NCI-H1048 (cell line): ENCODE measurements at regions not wholly inside any gene's neighbourhood (a gene's known extent, or its start where the extent isn't known, plus 50 kb on each side); places are given as distances from the start of the nearest gene placed in this dataset.
"Not testable (repeated sequence)": the region's sequence is repeated elsewhere in the genome, so short reads cannot be mapped to it uniquely, and the experiment has no call there.

Experiments
- DNase-seq: peaks from one replicate; lab custom pipeline; 2025; lab: John Stamatoyannopoulos, UW

DNA sequence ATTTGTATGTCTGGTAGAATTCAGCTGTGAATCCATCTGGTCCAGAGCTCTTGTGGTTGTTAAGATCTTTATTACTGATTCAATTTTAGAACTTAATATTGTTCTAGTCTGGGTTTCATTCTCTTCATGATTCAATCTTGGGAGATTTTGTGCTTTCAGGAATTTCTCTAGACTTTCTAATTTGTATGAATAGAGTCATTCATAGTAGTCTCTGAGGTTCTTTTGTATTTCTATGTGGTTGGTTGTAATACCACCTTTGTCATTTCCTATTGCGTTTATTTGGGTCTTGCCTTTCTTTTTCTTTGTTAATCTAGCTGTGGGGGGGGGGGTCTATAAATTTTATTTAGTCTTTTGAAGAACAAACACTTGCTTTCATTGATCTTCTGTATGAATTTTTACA, 824.8 kb upstream of the GALNTL6 start:
- no peak for DNase-seq

DNA sequence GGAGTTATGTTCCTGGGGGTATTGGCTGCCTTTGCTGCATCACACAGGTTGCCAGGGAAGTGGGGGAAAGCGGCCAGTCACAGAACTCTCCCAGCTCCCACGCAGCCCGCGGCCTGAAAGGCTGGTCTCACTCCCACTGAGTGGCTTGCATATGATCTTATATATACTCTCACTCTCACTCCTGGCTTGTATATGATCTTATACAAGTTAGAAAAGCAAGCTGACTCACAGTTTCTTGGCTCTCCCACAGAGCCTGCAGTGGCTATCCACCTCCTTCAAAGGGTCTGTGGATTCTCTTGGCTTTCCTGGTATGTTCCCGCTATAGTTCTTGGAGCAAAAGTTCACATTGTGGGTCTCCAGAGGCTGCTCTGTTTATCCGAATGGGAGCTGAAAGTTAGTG, 833.5 kb upstream of the GALNTL6 start:
- no peak for DNase-seq

DNA sequence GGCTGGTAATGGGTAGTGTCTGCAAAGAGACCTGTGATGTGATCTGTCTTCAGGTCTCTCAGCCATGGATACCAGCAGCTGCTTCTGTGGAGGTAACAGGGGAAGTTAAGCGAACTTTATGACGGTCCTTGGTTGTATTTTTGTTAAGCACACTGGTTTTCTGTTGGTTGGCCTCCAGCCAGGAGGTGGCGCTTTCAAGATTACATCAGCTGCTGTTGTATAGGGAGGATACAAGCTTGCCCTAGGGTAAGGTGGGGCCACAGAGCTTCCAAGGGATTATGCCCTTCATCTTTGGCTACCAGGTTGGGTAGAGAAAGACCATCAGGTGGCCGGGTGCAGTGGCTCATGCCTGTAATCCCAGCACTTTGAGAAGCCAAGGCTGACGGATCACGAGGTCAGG, 834.2 kb upstream of the GALNTL6 start:
- DNase-seq: no peak

DNA sequence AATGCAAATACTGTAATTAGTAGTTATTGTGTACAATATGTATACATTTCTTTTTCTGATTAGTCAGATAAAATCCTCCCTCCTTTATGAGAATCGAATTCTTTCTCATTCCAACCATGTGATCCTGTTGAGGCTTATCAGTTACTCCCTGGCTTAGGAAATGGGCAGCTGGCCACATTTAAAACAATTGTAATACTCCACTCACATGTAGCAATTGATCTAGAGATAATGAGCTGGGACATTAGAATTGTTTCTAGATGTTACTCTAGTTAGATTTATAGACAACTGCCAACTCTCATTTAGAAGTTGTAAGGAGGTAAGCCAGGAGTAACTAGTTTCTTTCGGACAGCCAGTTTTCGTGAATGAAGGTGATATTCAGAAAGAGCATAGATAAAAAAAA, 859.3 kb upstream of the AADAT start:
- DNase-seq: no peak

DNA sequence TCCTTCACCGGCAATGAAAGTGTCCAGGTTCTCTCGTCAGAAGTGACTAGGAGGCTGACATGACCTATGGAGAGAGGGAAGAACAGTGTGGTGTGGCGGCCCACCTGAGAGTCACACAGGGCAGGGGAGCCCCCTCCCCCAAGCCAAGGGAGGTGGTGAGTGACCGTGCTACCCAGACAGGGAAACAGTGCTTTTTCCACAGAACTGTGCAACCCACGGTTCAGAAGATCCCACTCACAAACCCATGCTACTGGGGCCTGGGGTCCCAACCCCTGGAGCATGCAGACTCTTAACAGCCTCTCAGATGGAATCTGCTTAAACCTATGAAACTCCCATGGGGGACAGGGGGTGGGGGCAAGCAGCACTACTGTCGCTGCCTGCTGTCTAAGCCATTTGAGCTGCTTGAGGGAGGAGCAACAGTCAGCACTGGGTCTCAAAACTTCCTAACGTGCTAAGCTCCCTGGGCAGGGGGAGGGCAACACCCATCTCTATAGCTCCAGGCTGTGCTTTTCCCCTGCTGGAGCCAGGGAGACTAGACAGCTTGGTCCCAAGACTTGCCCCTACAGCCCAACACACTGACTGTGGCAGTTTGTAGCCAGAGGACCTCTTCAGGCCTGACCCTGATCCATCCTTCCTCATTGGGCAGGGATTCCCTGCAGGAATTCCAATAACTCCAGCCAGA, 850.4 kb upstream of the AADAT start:
- no peak for DNase-seq

DNA sequence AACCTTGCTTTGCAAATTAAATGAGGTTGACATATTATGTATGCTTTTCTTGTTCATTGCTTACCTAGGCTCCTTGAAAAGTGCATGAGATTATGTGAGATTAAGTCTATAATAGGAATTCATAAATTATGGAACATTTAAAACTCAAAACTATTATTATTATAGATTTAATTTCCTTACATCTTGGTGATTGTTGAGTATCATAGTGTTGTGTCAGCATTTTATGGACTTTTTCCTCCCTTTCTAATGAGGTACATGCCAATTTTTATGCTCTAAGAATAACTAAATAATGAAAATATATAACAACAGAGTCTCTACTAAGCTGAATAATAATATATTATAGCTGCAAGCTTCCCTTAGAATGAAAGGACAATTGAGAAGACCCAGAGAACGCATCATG, 848.8 kb upstream of the AADAT start:
- no peak for DNase-seq

DNA sequence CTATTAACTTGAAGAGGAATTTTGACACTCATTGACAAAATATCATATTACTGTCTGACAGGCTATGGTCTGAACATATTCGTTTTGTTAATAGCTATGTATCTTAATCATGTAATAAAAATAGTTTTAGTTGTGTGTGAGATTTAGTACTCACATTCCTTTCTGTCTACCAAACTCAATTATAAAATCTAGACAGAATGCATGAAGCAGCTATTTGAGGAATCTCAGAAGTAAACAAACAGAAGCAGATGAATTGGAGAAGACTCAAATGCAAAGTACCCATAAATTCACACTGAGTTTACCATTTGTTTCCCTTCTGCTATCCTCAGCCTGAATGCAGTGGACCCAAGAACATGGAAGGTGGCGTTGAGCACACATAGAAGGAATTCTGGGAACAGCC, 841.6 kb upstream of the AADAT start:
- DNase-seq: no peak

DNA sequence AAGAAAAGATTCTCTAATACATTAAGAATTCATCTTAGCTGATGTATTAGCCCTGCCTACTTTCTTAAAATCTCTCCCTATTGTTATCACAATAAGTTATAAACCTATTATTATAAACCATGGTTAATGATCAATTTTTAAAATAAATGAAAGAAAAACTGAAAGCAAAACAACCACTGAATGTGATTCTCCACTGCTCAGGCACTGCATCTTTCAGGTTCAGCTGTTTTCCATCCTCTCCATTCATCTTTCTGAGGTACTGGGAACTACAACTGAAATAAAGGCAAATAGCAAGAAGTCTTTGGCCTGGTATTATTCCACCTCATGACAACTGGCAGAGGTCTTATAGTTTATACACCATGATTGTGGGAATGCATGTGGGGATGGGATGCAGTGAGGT, 798.9 kb upstream of the AADAT start:
- DNase-seq: no peak

DNA sequence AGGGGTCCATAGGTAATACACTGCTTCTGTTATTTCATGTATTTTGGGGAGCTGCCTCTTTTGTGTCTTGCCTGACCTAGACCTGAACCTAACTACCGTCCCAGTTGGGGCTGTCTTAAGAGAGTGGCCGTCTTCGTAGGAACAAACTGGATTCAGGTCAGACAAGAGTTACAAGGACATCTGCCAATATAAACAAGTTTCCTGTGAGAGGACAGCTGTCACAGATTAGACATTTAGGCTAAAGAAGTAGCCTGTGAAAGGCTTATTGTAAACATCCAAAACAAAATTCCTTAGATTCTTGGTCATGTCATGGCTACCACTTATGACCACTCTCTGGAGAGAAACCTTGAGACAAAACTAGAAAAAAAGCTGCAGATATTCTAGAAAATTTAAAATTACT, 797.6 kb upstream of the AADAT start:
- no peak for DNase-seq

DNA sequence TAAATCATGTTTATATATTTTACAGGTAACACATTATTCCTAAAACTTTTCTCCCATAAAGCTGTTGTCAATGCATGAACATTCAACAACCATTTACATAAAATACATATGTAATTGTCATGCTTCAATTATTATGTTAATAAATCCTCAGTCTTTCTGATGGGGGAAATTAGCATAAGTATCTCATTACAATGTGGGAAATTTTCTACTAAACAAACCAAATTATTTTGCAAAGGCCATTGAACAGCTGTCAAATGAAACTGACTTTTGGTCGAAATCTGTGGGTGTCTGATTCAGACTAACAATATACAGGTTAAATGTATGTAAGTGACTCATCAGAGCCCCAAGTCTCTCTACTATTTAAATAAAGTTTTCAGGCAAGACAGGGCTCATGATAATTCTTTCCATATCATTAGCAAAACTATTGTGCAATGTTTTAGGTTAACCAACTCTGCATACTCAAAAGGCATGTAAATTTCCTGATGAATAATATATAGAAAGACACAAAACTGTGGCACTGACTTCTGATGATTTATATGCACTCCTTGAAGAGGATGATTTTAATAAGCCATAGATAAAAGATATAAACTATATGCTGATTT, 795.3 kb upstream of the AADAT start:
- DNase-seq: no peak

DNA sequence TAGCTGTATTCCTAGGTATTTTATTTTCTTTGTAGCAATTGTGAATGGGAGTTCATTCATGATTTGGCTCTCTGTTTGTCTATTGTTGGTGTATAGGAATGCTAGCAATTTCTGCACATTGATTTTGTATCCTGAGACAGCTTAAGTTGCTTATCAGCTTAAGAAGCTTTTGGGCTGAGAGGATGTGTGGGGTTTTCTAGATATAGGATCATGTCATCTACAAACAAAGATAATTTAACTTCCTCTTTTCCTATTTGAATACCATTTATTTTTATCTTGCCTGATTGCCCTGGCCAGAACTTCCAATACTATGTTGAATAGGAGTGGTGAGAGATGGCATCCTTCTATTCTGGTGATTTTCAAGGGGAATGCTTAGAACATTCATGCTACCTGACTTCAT, 791.9 kb upstream of the AADAT start:
- not testable (repeated sequence) for DNase-seq

DNA sequence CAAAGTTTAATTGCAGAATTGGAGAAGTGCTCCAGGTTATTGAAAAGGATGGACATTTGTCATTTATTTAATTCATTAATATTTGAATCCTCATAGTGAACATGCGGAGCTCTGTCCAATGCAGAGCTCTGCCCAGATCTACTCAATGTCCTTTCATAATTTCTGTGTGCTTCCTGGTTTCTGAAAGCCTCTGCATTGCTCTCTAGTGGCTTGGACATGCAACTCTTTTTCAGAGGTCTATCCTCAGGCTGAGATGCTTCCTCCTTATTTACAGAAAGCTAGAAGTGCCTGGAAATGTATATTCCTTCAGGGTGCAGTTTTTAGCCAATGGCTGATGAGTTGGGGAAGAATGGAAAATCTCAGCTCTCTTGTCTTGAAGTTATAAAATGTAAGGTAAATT, 786.1 kb upstream of the AADAT start:
- DNase-seq: no peak

DNA sequence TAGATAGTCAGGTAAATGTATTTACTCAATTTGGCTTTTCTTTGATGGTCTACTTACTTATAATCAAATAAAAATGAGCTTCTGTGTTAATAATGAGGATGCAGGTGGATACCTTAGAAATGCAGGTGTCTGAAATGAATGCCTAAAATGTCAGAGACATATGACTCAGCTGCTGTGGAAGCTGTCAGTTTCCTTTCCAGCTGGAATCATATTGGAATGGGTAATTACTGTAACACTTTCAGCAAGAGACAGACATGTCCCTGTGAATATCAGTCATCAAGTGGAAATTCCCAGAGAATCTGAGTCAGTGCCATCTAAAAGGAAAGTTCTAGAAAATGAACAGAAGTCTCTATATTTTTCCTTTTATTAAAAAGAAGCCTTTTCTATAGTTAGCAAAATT, 783.0 kb upstream of the AADAT start:
- no peak for DNase-seq

DNA sequence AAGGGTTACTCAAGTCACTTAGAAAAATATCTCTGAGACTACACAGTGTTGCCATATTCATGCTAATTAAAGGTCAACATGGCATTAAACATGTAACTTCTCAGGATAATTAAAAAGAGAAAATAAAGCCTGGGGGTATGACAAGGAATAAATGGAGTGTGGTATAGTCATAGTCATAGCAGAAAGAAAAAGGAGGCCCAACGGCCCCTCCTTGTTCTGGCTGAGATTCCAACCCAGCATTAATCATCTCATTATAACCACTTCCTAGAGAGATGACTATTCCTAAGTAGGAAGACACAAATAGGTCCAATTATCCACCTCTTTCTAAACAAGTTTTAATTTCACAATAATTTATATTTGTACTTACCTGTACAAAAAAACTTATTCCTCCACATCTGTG, 778.4 kb upstream of the AADAT start:
- DNase-seq: no peak

DNA sequence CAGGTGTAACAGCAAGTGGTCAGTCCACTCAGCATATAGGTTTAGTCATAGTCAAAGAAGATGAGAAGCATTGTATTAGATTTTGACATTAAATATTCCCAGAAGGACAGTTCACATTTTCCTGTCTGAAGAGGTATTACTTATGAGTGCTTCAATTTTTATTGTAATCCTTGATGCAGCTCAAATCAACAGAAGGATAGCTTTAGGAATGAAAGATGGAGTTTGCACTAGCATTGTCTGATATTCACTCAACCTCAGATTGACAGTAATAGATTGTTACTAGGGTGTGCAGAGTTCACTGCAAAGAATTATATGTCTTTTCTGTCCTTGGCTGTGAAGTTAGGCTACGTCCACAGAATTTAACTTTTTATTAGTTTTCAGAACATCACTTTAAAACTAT, 764.3 kb upstream of the AADAT start:
- no peak for DNase-seq

DNA sequence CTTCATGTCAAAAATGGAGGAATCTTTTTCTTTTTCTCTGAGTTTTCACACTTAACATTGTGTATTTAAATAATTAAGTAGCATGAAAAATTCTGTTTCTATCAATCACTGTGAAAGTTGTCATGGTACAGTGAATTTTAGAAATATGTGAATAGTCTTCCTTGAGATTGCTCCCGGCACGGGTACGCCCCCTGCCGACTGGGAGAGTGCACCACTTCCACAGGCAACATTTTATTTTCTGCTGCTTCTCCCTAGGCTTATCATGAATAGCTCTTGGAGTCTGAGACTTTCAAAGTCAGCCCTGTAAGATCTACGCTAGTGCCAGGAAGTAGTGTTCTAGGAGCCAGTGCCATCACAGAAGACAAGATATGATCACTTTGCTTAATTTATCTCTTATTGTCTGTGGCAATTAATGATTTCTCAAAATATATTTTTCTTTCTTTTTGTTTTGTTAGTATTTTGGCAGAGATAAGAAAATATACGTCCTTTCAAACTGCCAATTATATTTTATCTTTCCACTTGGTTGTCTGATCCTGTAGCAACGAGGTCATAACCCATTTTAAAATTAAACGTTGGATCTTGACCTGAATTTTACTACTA, 763.8 kb upstream of the AADAT start:
- peak; percentile 9 for DNase-seq

DNA sequence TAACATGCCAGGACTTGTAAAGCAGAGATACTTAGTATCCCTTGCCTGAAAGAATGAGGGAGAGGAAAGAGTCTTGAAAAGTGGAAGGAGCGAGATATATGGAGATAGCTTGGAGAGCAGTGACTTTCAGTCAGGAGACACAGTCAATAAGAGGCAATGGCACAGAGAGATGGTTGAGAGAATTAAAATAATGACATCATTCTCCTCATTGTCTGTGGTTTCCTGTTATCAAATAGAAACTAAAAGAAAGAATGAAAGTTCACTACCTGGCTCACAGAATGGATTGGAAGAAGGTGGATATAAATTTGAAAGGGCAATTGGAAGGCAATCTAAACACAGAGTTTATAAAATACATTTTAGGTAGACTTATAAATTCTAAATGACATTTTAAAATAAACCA, 760.2 kb upstream of the AADAT start:
- DNase-seq: no peak

DNA sequence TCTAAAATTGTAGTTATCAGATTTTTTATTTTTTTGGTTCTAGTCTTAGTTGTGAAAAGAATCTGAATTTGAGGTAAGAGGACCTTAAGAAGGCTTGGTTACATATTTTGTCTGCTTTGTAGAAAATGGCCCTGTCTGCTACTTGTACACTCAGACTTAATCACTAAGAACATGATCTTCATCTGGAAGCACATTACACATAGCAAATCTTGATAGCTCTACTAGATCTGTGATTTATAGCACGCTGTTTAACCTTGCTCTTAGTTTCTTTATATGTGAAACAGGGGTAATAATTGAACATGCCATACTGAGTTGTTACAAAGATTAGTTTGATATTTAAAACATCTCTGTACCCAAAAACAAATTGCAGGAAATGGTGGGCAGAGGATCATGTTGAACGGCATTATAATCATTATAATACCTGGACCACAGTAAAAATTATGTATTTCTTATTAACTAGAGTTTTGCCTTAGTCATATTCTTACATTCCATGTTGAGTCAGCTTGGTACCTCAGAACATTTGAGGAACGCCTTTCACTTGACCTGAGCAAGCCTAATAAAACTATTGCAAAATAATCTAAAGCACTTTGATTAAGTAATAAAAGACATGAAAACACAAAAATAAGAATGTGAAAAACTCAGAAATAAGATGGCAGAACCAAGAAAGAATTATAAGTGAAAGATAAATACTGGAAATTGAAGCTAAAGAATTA, 738.0 kb upstream of the AADAT start:
- DNase-seq: no peak

DNA sequence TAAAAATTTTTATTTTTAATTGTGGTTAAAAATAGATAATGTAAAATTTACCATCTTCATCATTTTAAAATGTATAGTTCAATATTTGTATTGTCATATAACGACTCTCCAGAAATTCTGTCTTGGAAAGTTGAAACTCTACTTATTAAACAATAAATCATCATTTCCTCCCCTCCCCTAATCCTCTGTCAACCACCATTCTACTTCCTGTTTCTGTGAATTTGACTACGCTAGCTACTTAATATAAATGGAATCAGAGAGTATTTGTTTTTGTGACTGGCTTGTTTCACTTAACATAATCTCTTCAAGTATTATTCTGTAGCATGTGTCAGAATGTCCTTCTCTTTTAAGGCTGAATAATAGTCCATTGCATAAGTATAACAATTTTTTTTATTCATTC, 729.0 kb upstream of the AADAT start:
- DNase-seq: no peak

DNA sequence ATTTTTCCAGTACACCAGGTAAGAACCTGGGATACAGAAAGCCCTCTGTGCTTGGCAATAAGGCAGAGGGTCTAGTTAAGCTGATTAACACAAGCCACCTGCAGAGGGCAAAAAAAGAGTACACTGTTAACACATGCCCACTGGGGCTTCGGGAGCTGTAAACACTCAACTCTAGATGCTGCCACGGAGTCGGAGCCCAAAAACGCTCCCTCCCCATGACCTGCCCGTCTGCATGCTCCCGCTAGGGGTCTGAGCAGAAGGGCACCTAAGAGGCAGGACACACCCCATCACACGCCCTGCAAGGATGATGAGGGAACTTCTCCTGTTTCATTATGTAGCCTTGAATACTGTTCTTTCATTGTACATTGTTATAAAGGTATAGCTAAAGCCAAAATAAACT, 715.6 kb upstream of the AADAT start:
- no peak for DNase-seq

DNA sequence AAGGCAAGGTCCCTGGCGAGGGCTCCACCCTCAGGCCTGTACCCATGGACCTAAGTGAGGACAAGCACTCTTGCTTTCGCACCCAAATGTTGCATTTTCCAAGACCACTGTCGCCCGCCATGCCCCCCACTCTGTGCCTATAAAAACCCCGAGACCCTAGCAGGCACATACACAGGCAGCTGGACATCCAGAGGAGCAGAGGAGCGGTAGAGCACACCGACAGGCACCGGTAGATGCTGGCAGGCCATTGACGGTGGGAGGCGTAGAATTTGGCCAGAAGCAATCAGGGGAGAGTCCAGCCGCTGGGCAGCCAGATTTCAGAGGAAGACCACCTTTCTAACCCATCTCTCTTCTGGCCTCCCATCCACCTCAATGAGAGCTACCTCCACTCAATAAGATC, 715.2 kb upstream of the AADAT start:
- no peak for DNase-seq

DNA sequence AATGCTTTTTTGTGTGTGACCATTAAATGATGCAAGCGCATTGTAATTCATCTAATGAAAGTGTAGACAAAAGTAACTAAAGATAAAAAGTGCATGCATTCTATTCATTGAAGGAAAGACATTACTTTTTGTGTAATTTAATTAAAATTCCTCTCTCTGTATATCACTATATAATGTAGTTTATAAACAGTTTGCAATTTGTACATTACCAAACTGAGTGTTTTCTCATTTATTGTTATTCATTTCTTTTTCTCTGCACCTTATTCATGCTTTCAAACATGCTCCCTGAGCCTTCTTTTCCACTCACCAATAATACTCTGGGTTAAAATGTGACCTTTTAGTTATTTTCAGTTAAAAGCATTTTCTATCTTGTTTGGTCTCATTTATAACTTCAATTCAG, 713.7 kb upstream of the AADAT start:
- DNase-seq: no peak

DNA sequence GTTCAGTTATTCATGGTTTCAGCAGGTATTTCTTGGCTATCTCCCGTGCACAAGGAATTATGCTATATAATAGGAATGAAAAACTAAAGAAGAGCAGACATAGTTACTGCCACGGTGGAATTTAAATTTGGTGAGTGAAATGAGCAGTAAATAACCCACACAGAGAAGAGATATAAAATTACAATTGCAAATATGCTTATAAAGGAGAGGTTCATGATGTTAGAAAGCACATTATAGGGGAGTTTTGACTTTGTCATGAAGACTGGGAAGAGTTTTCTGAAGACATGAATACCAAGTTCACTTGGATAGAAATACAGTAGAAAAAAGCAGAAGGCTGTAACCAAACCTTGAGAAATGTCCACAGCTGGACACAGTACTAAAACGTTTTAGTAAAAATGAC, 712.0 kb upstream of the AADAT start:
- DNase-seq: no peak
